Stimulated activated CD4-positive, alpha-beta T cell treated with anti-CD3 and anti-CD28 coated beads, TNF-alpha, amount 100 ng/mL, for 4 hours (primary cell): ENCODE measurements at regions not wholly inside any gene's neighbourhood (a gene's known extent, or its start where the extent isn't known, plus 50 kb on each side); places are given as distances from the start of the nearest gene placed in this dataset.
"Not testable (repeated sequence)": the region's sequence is repeated elsewhere in the genome, so short reads cannot be mapped to it uniquely, and the experiment has no call there.

Source experiments
- DNase-seq, 3 experiments: peaks; one replicate each; pipeline ENCODE4 v3.0.0-alpha.2; 2020; ENCODE audit warnings: low read depth in 3 of 3

DNA sequence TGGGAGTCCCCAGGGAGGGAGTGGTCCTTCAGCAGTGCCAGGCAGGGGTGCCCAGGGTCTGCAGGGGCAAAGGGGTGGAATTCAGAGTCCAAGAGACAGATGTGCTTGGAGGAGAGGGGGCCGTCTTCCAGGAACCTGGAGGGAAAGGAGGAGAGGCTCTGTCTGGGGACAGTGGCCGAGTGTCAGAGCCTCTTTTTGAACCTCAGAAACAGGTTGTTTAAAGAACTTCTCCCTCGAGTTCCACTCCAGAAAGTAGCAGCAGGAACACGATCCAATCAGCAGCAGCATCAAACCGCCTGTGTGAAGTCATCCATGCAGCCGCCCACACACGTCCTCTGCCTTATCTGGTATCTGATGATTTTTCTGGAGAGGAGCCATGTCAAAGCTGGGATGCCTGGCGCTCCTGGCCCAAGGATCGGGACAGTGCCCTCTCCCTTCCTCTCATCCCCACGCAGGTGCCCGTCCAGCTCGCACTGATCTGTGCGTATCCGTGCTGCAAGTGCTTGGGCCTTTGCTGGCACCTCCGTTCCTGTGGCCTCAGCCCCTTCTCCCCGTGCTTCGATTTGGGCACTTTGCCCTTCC, 205.1 kb downstream of the NDUFA10 start:
- DNase-seq, result no peak

- DNase-seq, result no peak
Measured at GRCh38 chr2:239819091-239819973, 205.8 kb downstream of the NDUFA10 start.

- DNase-seq, result no peak
Measured at GRCh38 chr2:239818531-239819011, 206.6 kb downstream of the NDUFA10 start.

GRCh38 chr2:239818086-239818485, 207.1 kb downstream of the NDUFA10 start:
- DNase-seq, result no peak

DNA sequence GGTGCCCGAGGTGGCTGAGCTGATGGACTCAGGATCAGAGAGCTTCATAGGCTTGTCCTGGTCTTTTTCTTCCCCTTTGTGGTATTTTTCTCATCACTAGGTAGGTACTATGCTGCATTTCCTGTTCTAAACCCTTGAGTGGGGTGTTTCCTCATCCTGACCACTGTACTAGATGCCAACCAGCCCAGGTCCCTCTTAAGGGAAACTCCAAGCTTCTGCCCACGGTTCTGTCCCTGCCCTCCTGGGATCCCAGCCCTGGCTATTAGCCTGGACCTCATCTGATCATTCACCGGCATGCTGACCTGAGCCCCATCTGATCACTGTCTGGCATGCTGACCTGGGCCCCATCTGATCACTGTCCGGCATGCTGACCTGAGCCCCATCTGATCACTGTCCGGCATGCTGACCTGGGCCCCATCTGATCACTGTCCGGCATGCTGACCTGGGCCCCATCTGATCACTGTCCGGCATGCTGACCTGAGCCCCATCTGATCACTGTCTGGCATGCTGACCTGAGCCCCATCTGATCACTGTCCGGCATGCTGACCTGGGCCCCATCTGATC, 207.6 kb downstream of the NDUFA10 start:
- DNase-seq, result not testable (repeated sequence)

DNA sequence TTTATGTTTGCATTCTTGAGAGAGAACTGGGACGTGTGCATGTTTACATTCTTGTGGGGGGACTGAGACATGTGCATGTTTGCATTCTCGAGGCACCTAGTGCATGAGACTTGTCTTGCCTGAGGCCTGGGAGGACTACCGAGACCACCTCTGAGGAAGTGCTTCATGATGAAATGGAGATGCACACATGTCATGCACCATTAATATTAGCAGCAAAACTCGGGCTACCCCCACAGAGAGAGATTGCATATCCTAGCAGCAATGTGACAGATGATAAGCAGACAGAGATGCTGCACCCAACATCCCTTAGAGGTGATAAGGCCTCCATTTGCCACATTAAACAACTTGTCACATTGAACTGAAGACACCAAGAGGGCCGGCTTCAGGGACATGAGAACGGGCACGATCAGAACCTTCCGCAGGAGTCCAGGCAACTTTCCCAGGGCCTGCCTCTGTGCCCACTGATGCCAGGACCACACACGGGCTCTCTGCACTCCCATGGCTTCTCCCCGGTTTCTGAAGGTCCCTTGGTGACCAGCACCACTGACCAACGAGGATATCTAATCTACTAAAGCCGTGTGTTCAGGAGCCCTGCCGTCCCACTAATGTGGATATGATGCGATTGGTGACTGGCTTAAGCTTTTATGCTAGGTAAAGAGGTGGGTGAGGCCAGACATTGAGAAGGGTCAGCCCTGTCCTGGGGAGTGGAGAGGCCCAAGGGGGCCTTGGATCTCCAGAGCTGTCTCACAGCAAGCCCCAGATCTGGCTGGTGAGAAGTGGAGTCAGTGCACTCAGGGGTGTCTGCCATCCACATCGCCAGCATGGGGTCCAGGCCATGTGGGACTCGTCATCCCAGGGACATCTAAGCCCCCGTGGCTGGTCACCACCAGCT, 208.3 kb downstream of the NDUFA10 start:
- no peak for DNase-seq

DNA sequence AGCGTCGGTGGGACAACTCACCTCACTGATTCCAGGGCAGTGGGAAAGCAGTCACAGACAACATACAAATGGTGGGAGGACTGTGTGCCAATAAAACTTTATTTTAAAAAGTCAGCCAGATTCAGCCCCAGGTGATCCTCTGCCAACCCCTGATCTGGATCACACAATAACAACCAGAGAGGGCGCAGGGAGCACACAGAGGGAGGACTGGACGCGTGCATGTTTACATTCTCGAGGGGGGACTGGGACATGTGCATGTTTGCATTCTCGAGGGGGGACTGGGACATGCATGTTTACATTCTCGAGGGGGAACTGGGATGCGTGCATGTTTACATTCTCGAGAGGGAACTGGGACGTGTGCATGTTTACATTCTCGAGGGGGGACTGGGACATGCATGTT, 209.5 kb downstream of the NDUFA10 start:
- no peak for DNase-seq

DNA sequence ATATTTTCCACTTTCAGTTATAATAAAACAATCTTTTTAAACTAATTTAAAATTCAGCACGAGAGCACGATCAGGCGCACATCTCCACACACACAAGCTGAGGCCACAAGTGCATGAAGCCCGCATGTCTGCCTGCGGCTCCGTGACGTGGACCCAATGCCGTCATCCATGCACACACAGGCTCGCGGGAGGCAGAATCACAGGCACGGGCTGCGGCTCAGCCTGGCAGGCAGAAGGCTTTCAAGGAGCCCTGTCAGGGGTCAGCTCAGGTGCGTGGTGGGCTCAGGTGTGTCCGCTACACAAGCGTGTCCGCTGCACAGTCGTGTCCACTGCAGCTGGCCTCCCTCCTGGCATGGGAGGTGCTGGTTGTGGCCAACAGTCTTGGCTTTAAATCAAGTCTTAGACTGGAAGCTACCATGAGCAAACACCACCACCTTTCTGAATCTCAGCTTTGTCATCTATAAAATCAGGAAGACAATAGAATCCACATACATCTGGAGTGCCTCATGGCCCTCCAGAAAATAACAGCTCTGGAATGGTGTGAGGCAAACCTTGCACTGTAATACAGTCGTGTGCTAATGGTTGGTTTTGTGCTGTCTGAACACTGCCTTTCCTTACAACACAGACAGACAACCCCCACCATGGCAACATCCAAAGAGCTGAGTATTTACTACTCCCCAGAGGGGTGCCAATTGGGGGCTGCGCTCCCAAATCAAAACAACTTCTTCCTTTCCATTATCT, 210.1 kb downstream of the NDUFA10 start:
- DNase-seq, result no peak

GRCh38 chr2:239814116-239814860, 210.9 kb downstream of the NDUFA10 start:
- no peak for DNase-seq

GRCh38 chr2:239813261-239814115, 211.7 kb downstream of the NDUFA10 start:
- DNase-seq, result no peak

DNA sequence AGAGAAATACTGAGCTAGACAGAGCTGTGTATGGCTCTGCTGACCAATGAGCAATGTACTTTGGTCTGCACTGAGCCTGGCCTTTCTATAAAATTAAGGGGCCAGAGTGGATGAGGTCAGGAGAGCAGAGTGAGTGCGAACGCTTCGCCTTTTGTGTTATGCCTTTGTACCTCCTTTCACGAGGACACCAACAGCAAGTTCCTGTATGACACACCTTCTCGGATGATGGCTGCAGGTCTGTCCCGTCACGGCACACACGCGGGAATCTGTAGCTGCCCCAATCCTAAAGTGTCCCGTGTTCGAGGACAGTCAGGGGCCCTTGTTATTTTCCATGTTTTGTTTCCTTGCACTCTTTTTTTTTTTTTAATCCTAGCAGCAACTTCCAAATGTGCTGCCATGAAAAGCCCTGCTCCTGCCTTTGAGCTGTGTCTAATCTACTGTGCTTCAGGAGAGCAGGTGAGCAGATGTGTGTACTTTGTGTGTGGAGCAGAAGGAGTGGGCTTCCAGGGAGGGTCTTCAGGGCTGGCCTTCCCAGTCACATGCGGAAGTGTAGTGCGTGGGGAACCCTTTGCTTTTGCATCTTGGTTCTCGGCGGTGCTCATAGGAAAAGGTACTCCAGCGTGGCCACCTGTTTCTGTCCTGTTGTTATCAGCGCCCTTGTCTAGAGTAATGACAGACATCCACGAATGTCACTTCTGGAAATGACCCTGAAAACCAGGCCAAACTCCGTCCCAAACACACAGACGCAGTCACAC, 213.2 kb downstream of the NDUFA10 start:
- DNase-seq, result no peak

- DNase-seq, result no peak
Measured at GRCh38 chr2:239811111-239811781, 213.9 kb downstream of the NDUFA10 start.

DNA sequence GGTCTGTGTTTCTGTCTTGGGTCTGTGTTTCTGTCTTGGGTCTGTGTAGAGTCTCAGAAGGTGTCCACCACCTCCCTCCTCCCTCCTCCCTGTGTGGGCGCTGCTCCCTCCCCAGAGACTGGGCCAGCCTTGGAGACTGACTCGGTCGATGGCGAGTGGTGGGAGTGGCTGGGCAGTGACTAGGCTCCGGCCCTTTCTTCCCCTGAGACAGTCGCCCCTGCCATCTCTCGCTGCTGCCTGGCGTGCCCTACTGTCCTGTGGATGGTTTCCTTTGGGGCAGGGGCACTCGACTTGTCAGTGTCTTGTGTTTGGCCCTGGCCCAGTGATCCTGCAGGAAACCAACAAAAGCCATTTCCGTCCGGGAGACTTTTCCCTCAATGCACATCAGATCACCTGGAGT, 215.8 kb downstream of the NDUFA10 start:
- no peak for DNase-seq

GRCh38 chr2:239807568-239807967, 217.6 kb downstream of the NDUFA10 start:
- no peak for DNase-seq

GRCh38 chr2:239806758-239807434, 218.2 kb downstream of the NDUFA10 start:
- no peak for DNase-seq

DNA sequence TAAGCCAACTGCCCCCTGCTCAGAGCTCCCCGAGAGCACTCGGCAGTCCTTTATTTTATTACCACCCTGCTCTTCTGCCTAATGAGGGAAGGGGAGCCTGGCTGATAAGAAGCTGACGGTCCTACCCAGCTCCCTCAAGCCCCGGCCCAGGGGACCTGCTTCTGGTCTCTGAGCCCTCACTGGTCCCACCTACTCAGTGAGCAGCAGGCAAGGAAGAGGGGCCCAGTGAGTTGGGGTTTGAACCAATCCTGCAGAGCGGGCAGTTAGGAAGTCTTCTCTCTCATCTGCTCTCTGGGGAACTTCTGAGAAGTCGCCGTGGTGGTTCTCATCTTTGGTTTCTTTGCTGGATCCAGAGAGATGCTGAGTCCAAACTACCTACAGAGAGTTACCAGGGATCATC, 218.9 kb downstream of the NDUFA10 start:
- no peak for DNase-seq

DNA sequence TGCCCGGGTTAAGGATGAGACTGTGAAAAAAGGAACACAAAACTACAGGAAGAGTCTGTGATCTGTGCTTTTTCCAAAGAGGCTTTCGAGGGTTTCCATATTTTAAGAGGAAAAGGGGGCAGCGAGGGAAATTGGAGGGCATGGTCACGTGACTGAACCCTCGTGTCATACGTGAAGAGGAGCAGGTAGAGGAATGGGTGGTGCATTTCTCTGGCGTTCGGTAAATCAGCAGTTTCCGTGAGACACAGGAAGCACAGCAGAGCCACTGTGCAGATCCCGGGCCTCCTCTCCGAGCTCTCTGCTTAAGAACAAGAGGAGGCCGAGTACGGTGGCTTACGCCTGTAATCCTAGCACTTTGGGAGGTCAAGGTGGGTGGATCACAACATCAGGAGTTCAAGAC, 219.7 kb downstream of the NDUFA10 start:
- no peak for DNase-seq

DNA sequence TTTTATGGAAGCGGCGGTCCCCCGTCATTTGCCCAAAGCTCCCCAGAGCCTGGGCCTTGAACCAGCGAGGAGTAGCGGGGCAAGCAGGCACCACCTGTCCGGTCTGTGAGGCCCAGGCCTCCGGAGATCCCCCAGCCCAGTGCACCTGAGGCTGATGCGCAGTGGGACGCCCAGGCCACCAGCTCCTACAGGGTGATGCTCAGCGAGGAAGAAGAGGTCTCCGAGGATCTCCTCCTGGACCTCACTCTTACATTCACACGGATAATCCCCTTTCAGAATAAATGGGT, 220.2 kb downstream of the NDUFA10 start:
- DNase-seq, result no peak
